SK-N-SH (cell line): ENCODE measurements at regions not wholly inside any gene's neighbourhood (a gene's known extent, or its start where the extent isn't known, plus 50 kb on each side); places are given as distances from the start of the nearest gene placed in this dataset.

Experiments used
- CTCF ChIA-PET: fragments of 300-600, 350-600 bp; formaldehyde crosslinking; extraction: SDS; loops from one replicate; lab custom pipeline; 2021; lab: Yijun Ruan, JAX
- POLR2A ChIA-PET: fragments of 350-600 bp; sonication (Branson Sonifier 250); formaldehyde crosslinking; extraction: SDS; loops from one replicate; lab custom pipeline; 2020; ENCODE audit warnings: antibody characterized with exemption, inconsistent platforms; lab: Yijun Ruan, JAX
- DNase-seq: peaks from one replicate; pipeline ENCODE4 v3.0.0; 2012
- H2AFZ ChIP-seq: fragments of 200-600 bp; sonication (generic); 2 replicates; pipeline ENCODE4 v1.8.1; 2016; ENCODE audit warnings: antibody characterized with exemption, mild to moderate bottlenecking, low read depth
- H3F3A ChIP-seq: fragments of 200-600 bp; sonication (generic); replicated peaks from 2 replicates; pipeline ENCODE3; 2016; ENCODE audit warnings: antibody characterized with exemption, mild to moderate bottlenecking; ENCODE audit not compliant: insufficient read depth
- H3K27ac ChIP-seq, 2 experiments: fragments of 200-500 bp in 1 of 2; fragments of 200-600 bp in 1 of 2; sonication (Bioruptor generic) in 1 of 2; sonication (generic), shearing (Covaris generic) in 1 of 2; 2 replicates each; pipeline versions ENCODE4 v1.5.1 to v1.6.1; 2014 to 2016; ENCODE audit warnings: low read depth in 2 of 2, inconsistent platforms in 1 of 2, low read length in 1 of 2, mild to moderate bottlenecking in 1 of 2, mixed read lengths in 1 of 2
- H3K27me3 ChIP-seq: fragments of 200-600 bp; sonication (generic), shearing (Covaris generic); 2 replicates; pipeline ENCODE4 v1.6.1; 2016; ENCODE audit warnings: mixed run types; ENCODE audit not compliant: insufficient read depth
- H3K36me3 ChIP-seq, 2 experiments: fragments of 200-500 bp in 1 of 2; fragments of 200-600 bp in 1 of 2; sonication (Bioruptor generic) in 1 of 2; sonication (generic) in 1 of 2; replicated peaks in 1 of 2; 2 replicates each; pipeline versions ENCODE3 to v1.5.1; 2014 to 2016; ENCODE audit warnings: low read length in 1 of 2, mild to moderate bottlenecking in 1 of 2; ENCODE audit not compliant: insufficient read depth in 2 of 2, control insufficient read depth in 1 of 2
- H3K4me1 ChIP-seq, 2 experiments: fragments of 200-500 bp in 1 of 2; fragments of 200-600 bp in 1 of 2; sonication (Bioruptor generic) in 1 of 2; sonication (generic), shearing (Covaris generic) in 1 of 2; 2 replicates each; pipeline versions ENCODE4 v1.5.1 to v1.6.1; 2014 to 2016; ENCODE audit warnings: low read depth in 1 of 2, low read length in 1 of 2, mixed run types in 1 of 2; ENCODE audit not compliant: insufficient read depth in 2 of 2, control insufficient read depth in 1 of 2
- H3K4me2 ChIP-seq: fragments of 200-600 bp; sonication (generic), shearing (Covaris generic); 2 replicates; pipeline ENCODE4 v1.6.1; 2017; ENCODE audit warnings: mixed run types
- H3K4me3 ChIP-seq, 2 experiments: fragments of 200-500 bp in 1 of 2; fragments of 200-600 bp in 1 of 2; sonication (Bioruptor generic) in 1 of 2; sonication (generic), shearing (Covaris generic) in 1 of 2; 2 replicates each; pipeline versions ENCODE4 v1.5.1 to v1.8.1; 2014 to 2016; ENCODE audit warnings: low read depth in 2 of 2, inconsistent platforms in 1 of 2, low read length in 1 of 2, mild to moderate bottlenecking in 1 of 2, mixed read lengths in 1 of 2, moderate library complexity in 1 of 2
- H3K79me2 ChIP-seq: fragments of 200-600 bp; sonication (generic); 2 replicates; pipeline ENCODE4 v1.8.1; 2017; ENCODE audit warnings: mild to moderate bottlenecking; ENCODE audit not compliant: insufficient read depth
- H3K9ac ChIP-seq: fragments of 200-600 bp; sonication (generic); 2 replicates; pipeline ENCODE4 v1.6.1; 2017; ENCODE audit warnings: mixed run types
- H3K9me2 ChIP-seq: fragments of 200-600 bp; sonication (generic); 2 replicates; pipeline ENCODE4 v1.6.1; 2017; ENCODE audit warnings: mixed run types
- H3K9me3 ChIP-seq: fragments of 200-600 bp; sonication (generic); 2 replicates; pipeline ENCODE4 v1.6.1; 2017; ENCODE audit warnings: mixed run types, mild to moderate bottlenecking, moderate library complexity
- H4K20me1 ChIP-seq: fragments of 200-600 bp; sonication (generic); 2 replicates; pipeline ENCODE4 v1.6.1; 2017; ENCODE audit warnings: mild to moderate bottlenecking, mixed run types; ENCODE audit not compliant: insufficient read depth
- EP300 ChIP-seq, 2 experiments: IDR thresholded peaks; 2 replicates each; pipeline versions ENCODE4 v1.4.0 to v1.6.1; 2012; ENCODE audit warnings: borderline replicate concordance in 1 of 2, low read depth in 1 of 2, low read length in 1 of 2
- EZH2phosphoT487 ChIP-seq: fragments of 200-600 bp; sonication (generic); IDR thresholded peaks from 2 replicates; pipeline ENCODE4 v1.6.1; 2017; ENCODE audit warnings: low read depth, mixed run types, mild to moderate bottlenecking, antibody characterized with exemption, moderate library complexity, borderline replicate concordance
- FOSL2 ChIP-seq: IDR thresholded peaks from 2 replicates; pipeline ENCODE4 v1.4.0; 2012; ENCODE audit warnings: low read depth, mild to moderate bottlenecking, moderate library complexity, borderline replicate concordance
- FOXJ3 ChIP-seq: sonication (generic); formaldehyde crosslinking; IDR thresholded peaks from 2 replicates; pipeline ENCODE4 v1.5.1; 2020; ENCODE audit warnings: mild to moderate bottlenecking, missing genetic modification reagents
- FOXM1 ChIP-seq: IDR thresholded peaks from 2 replicates; pipeline ENCODE4 v1.4.0; 2012; ENCODE audit warnings: low read depth, mild to moderate bottlenecking
- MEF2A ChIP-seq: IDR thresholded peaks from 2 replicates; pipeline ENCODE4 v1.4.0; 2012; ENCODE audit warnings: low read depth, borderline replicate concordance
- NFIC ChIP-seq: IDR thresholded peaks from 2 replicates; pipeline ENCODE4 v1.4.0; 2012; ENCODE audit warnings: borderline replicate concordance
- PBX3 ChIP-seq: IDR thresholded peaks from 2 replicates; pipeline ENCODE4; 2012
- RAD21 ChIP-seq: IDR thresholded peaks from 2 replicates; pipeline ENCODE4 v1.6.1; 2012; ENCODE audit warnings: mild to moderate bottlenecking, low read length
- RFX5 ChIP-seq: IDR thresholded peaks from 2 replicates; pipeline ENCODE4 v1.6.1; 2012; ENCODE audit warnings: mild to moderate bottlenecking, improper control_type of control experiment, low read length
- RXRA ChIP-seq: IDR thresholded peaks from 2 replicates; pipeline ENCODE4 v1.4.0; 2012; ENCODE audit warnings: low read depth, mild to moderate bottlenecking, borderline replicate concordance
- SMC3 ChIP-seq: IDR thresholded peaks from 2 replicates; pipeline ENCODE4 v1.6.1; 2012; ENCODE audit warnings: low read depth, low read length, improper control_type of control experiment
- TCF12 ChIP-seq: IDR thresholded peaks from 2 replicates; pipeline ENCODE4 v1.4.0; 2012
- USF2 ChIP-seq: fragments of 150-350 bp; IDR thresholded peaks from 2 replicates; pipeline ENCODE4 v1.6.1; 2017; ENCODE audit warnings: antibody characterized with exemption, low read length, low read depth, borderline replicate concordance
- YY1 ChIP-seq: IDR thresholded peaks from 2 replicates; pipeline ENCODE4 v1.4.0; 2012; ENCODE audit warnings: low read depth, mild to moderate bottlenecking
- ZBTB33 ChIP-seq: IDR thresholded peaks from 2 replicates; pipeline ENCODE4 v1.4.0; 2012; ENCODE audit warnings: low read depth, borderline replicate concordance
- WGBS: methylation state at CpG from one replicate; pipeline ENCODE4 v1.1.6; 2017; ENCODE audit warnings: low lambda C conversion rate; 5-methylcytosine and 5-hydroxymethylcytosine counted together
- TF ChIP-seq, protein P1 (sequence below): fragments of 150-350 bp; IDR thresholded peaks from 2 replicates; pipeline ENCODE4 v1.6.1; 2016; ENCODE audit warnings: mild to moderate bottlenecking, low read depth, low read length
- TF ChIP-seq, protein P2 (sequence below): IDR thresholded peaks from 2 replicates; pipeline ENCODE4 v1.6.1; 2012; ENCODE audit warnings: mild to moderate bottlenecking, low read depth, low read length, moderate library complexity

- CTCF ChIA-PET = no interaction called here
- no peak for DNase-seq
- WGBS = 0% methylated on average over 3 of the region's 3 CpGs
Measured at GRCh38 chr2:103208916-103209315, 447.1 kb downstream of the TMEM182 start.

More at GRCh38 chr2:103208916-103209315, 447.1 kb downstream of the TMEM182 start:
- Histone ChIP-seq H3K9me3 (no peaks in the 10 kb centered on the region), H3K79me2 (no peaks in the 10 kb centered on the region), H3K4me2 (no peak overlapping the region), H3K9ac (no peak overlapping the region), H3K36me3 (no peaks in the 10 kb centered on the region), H3K27me3 (no peaks in the 10 kb centered on the region), H3K9me2 (no peaks in the 10 kb centered on the region)
- POLR2A ChIA-PET = no interaction called here
- TF ChIP-seq FOXM1 (no peak), YY1 (no peak), PBX3 (no peak), TCF12 (no peak), NFIC (no peak), RAD21 (no peak), EZH2phosphoT487 (no peak), FOSL2 (no peak), RFX5 (no peak), ZBTB33 (no peak), FOXJ3 (CRISPR knock-in tag) (no peak), MEF2A (no peak), RXRA (no peak), SMC3 (no peak), EP300 (IDR thresholded peaks at IDR 0.05; ENCODE audit: borderline replicate concordance in 1 of 2, low read depth in 1 of 2, low read length in 1 of 2) (no peak), USF2 (no peak)
- TF ChIP-seq, protein P1, sequence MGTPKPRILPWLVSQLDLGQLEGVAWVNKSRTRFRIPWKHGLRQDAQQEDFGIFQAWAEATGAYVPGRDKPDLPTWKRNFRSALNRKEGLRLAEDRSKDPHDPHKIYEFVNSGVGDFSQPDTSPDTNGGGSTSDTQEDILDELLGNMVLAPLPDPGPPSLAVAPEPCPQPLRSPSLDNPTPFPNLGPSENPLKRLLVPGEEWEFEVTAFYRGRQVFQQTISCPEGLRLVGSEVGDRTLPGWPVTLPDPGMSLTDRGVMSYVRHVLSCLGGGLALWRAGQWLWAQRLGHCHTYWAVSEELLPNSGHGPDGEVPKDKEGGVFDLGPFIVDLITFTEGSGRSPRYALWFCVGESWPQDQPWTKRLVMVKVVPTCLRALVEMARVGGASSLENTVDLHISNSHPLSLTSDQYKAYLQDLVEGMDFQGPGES = no peak
- TF ChIP-seq, protein P2, sequence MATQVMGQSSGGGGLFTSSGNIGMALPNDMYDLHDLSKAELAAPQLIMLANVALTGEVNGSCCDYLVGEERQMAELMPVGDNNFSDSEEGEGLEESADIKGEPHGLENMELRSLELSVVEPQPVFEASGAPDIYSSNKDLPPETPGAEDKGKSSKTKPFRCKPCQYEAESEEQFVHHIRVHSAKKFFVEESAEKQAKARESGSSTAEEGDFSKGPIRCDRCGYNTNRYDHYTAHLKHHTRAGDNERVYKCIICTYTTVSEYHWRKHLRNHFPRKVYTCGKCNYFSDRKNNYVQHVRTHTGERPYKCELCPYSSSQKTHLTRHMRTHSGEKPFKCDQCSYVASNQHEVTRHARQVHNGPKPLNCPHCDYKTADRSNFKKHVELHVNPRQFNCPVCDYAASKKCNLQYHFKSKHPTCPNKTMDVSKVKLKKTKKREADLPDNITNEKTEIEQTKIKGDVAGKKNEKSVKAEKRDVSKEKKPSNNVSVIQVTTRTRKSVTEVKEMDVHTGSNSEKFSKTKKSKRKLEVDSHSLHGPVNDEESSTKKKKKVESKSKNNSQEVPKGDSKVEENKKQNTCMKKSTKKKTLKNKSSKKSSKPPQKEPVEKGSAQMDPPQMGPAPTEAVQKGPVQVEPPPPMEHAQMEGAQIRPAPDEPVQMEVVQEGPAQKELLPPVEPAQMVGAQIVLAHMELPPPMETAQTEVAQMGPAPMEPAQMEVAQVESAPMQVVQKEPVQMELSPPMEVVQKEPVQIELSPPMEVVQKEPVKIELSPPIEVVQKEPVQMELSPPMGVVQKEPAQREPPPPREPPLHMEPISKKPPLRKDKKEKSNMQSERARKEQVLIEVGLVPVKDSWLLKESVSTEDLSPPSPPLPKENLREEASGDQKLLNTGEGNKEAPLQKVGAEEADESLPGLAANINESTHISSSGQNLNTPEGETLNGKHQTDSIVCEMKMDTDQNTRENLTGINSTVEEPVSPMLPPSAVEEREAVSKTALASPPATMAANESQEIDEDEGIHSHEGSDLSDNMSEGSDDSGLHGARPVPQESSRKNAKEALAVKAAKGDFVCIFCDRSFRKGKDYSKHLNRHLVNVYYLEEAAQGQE = no peak
- TF ChIP-seq, all 33 proteins: peak for 0
- H2AFZ ChIP-seq = no peak overlapping the region
- no peaks in the 10 kb centered on the region for H3F3A ChIP-seq
- H3K4me3 ChIP-seq = no peak overlapping the region
- H3K27ac ChIP-seq = no peak overlapping the region
- H3K4me1 ChIP-seq = no peaks in the 10 kb centered on the region
- no peaks in the 10 kb centered on the region for H4K20me1 ChIP-seq
